Loucy (cell line): ENCODE measurements at regions not wholly inside any gene's neighbourhood (a gene's known extent, or its start where the extent isn't known, plus 50 kb on each side); places are given as distances from the start of the nearest gene placed in this dataset.

ENCODE experiments used
- CTCF ChIP-seq: fragments of 200-600 bp; sonication (generic); conservative IDR thresholded peaks from 2 replicates; pipeline ENCODE4 v1.5.1; 2014; ENCODE audit warnings: mild to moderate bottlenecking, antibody characterized with exemption, low read length
- EZH2phosphoT487 ChIP-seq: fragments of 200-600 bp; IDR thresholded peaks from 2 replicates; pipeline ENCODE4 v1.6.1; 2018; ENCODE audit warnings: antibody characterized with exemption, mild to moderate bottlenecking, moderate library complexity, borderline replicate concordance

GRCh38 chr7:51539840-51540239 is 223.2 kb upstream of the COBL start:
- TF ChIP-seq CTCF (no peak), EZH2phosphoT487 (no peak)
